ENCODE measurements at regions not wholly inside any gene's neighbourhood (a gene's known extent, or its start where the extent isn't known, plus 50 kb on each side); places are given as distances from the start of the nearest gene placed in this dataset.
"Not testable (repeated sequence)": the region's sequence is repeated elsewhere in the genome, so short reads cannot be mapped to it uniquely, and the experiment has no call there.

GRCh38 chr2:236830926-236831325 is 254.8 kb upstream of the COPS8 start:
- DNase-seq (ENCODE audit: low spot score): no peak

DNA sequence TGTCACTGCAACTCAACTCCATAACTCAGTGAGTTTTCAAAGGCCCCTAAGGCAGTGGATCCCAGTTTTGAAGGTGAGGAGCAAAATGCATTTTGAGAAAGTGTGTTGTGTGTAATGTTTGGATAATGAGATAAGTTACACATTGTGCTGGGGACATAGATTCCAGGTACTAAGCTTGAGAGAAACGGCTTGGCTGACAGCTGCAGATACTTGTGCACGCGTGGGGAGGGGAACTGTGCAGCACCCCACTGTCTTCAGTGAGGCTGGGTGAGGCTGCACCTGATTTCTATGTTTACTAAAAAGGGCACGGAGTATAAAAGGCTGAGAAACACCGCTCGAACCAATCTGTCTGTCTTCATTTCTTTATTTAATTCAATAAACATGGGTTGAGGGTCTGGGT is 254.0 kb upstream of the COPS8 start:
- no peak for DNase-seq (ENCODE audit: low spot score)

- DNase-seq (ENCODE audit: low spot score): no peak
Observed at GRCh38 chr2:236833501-236834073, 252.1 kb upstream of the COPS8 start.

DNA sequence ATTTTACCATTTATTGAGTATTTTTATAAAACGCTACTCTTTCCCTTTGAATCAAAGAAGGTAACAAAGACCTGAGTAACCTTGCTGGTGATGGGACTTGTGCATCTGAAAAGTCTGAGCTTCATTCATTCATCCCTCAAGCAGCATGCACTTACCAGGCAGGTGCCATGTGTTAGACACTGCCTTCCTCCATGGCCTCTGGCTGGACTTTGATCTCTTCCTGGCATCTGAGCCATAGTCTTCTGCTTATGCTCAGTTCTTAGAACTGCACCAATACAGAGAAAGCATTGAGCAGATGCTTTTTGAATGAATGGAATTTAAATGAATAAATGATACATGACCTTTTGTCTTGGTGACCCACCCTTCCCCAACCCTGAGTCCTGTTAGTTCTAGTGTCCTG is 251.4 kb upstream of the COPS8 start:
- DNase-seq (ENCODE audit: low spot score): no peak

DNA sequence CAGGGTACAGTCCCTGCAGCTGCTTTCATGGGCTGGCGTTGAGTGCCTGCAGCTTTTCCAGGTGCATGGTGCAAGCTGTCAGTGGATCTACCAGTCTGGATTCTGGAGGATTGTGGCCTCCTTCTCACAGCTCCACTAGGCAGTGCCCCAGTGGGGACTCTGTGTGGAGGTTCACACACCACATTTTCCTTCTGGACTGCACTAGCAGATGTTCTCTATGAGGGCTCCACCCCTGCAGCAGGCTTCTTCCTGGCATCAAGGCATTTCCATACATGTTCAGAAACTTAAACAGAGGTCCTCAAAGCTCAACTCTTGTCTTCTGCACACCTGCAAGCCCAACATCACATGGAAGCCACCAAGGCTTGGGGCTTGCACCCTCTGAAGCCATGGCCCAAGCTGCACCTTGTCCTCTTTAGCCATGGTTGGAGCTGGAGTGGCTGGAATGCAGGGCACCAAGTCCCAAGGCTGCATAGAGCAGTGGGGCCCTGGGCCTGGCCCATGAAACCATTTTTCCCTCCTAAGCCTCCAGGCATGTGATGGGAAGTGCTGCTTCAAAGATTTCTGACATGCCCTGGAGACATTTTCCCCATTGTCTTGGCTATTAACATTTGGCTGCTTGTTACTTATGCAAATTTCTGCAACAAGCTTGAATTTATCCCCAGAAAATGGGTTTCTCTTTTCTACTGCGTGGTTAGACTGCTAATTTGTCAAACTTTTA is 250.2 kb upstream of the COPS8 start:
- DNase-seq (ENCODE audit: low spot score): no peak

DNA sequence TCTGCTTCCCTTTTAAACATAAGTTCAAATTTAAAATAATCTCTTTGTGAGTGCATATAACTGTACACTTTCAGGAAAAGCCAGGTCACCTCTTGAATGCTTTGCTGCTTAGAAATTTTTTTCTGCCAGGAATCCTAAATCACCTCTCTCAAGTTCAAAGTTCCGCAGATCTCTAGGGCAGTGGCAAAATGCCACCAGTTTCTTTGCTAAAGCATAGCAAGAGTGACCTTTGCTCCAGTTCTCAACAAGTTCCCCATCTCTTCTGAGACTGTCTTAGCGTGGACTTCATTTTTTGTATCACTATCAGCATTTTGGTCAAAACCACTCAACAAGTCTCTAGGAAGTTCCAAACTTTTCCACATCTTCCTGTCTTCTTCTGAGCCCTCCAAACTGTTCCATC is 249.7 kb upstream of the COPS8 start:
- not testable (repeated sequence) for DNase-seq (ENCODE audit: low spot score)

GRCh38 chr2:236840215-236840614 is 245.5 kb upstream of the COPS8 start:
- no peak for DNase-seq (ENCODE audit: low spot score)

- DNase-seq (ENCODE audit: low spot score): no peak
Observed at GRCh38 chr2:236840857-236841256, 244.8 kb upstream of the COPS8 start.

GRCh38 chr2:236841389-236841788 is 244.3 kb upstream of the COPS8 start:
- no peak for DNase-seq (ENCODE audit: low spot score)

DNA sequence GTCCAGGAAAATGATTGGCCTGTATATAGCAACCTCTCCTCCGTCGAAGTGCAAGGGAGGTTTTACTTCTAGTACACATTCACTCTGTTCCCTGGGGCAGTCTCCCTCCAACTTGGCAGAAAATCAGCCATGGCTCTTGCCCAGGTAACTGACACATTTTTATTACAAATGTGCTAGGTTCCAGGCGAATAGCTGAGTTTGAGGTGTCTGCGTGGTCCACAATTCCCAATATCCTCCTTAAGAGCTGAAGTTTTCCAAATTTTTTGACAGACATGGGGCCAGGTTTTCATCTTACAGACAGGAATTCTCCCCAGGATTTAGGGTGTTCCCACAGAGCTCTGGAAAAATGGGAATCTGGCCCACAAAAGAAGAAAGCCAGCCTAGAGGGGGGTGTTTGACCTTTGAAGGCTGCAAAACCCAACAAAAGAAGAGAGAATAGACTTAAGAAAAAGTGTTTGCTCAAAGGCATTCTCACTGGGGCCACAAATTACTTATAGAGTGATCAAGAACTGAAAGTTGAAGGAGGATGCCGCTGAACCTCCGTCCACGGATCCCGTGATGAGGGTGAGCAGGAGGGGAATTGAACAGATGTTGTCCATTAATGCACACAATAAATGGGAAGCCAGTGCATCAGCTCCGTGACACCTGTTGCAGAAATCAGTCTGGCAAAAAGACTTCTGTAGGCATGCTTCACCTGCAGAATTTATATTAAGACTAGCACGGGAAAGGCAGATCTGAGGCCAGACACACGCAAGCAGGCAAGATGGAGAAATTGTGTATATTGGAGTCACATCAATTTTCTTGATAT is 242.3 kb upstream of the COPS8 start:
- DNase-seq (ENCODE audit: low spot score): no peak

DNA sequence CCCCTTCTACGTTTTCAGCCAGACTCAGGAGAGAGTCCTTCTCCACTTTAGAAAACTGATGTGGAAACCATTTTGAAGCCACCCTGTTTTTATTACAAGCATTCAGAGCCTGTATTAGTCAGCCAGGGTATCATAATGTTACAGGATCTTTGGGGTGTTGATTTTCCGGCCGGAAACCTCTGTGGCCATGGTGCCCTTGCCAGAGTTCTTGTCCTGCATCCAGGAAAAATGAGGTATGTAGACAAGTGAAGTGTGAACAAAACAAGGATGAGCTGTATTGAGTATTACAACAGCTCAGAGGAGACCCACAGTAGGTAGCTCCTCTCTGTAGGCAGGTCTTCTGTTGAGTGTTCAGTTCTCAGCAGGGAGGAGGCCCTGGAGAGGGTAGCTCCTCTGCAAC is 241.0 kb upstream of the COPS8 start:
- no peak for DNase-seq (ENCODE audit: low spot score)

DNA sequence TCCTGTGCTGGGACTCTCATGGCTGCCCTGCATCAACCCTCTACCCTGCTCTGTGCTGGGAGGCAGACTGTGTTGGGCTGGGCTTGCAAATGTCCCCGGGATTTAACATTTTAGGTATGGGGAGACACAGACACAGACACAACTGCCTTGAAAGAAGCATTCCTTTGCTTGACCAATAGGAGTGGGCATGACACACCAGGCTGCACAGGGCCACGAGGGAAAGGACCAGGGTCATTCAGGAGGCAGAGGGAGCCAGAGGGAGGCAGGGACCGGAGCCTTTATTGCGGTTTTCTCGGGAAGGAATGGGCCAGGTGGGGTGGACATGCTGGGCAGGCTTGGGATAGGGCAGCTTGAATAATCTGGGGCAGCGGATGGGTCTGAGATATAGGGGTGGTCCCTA is 238.7 kb upstream of the COPS8 start:
- no peak for DNase-seq (ENCODE audit: low spot score)

DNA sequence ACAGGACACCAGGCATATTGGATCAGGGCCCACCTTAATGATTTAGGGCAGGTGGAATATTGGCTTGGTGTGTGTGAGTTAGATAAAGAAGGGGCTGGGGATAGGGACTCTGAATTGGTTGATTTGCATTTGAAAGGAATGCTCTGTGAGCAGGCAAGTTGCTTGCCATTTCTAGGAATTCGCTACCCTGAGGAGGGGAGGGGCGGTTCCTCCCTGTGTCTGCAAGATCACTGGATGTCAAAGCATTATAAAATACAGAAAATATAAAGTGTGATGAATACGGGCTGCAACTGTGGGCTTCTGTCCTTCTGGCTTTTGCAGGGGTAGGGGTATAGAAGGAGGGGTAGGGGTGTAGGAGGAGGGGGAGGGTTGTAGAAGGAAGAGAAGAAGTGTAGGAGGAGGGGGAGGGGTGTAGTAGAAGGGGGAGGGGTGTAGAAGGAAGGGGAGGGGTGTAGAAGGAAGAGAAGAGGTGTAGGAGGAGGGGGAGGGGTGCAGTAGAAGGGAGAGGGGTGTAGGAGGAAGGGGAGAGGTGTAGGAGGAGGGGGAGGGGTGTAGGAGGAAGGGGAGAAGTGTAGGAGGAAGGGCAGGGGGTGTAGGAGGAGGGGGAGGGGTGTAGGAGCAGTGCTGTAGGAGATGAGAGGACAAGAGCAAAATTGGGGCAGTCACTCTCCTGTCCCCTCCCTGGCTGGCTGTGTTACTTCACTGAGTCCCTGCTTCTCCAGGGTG is 238.0 kb upstream of the COPS8 start:
- no peak for DNase-seq (ENCODE audit: low spot score)

DNA sequence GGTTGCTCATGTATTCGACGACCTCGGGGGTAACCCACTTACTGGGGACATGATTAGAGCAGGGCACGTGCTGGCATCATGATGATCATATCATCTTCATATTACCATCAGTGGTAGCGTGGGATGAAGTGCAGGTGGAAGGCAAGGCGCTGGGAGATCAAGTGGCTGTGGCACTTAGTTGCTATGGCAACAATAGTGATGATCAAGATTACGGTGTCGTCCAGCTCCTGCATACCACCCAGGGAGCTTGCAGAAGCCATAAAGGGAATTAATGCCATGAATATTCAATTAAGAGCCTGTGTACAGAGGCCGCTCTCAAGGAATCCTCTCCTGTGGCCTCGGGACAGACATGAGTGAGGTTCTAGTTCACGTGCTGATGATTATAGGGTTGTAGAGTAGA is 237.2 kb upstream of the COPS8 start:
- DNase-seq (ENCODE audit: low spot score): no peak

DNA sequence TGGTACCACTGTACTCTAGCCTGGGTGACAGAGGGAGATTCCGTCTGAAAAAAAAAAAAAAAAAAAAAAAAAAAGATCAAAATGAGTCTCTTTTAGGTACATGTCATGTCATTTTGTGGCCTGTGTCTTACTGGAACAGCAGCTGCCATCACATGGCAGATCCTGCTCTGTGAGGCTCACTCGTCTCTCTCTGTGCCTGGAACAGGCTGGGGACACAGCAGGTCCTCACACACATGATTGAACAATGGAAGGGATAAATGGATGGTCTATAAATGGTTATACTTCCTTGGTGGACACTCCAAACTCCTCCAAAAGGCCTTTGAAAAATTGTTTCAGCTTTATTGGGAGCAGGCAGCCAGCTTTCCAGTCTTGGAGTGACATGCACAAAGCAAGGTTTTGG is 236.2 kb upstream of the COPS8 start:
- no peak for DNase-seq (ENCODE audit: low spot score)

DNA sequence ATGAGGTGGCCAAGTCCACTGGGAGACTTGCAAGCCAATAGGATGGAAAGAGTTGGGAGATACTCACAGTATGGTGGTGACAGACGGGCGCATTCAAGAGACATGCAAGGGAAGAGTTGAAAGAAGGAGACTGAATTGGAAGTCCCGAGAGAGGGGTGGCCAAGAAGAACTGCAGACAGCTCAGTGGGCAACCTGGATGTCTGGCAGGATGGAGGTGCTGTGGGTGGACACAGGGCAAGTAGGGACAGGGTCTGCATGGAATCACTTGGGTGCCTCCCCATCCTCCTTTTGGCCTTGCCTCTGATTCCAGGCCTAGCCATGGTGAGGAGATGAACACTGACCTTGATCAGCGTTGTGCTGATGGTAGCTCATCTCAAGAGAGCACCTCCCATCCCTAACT is 235.7 kb upstream of the COPS8 start:
- DNase-seq (ENCODE audit: low spot score): no peak

- DNase-seq (ENCODE audit: low spot score): no peak
Observed at GRCh38 chr2:236851187-236851586, 234.5 kb upstream of the COPS8 start.

DNA sequence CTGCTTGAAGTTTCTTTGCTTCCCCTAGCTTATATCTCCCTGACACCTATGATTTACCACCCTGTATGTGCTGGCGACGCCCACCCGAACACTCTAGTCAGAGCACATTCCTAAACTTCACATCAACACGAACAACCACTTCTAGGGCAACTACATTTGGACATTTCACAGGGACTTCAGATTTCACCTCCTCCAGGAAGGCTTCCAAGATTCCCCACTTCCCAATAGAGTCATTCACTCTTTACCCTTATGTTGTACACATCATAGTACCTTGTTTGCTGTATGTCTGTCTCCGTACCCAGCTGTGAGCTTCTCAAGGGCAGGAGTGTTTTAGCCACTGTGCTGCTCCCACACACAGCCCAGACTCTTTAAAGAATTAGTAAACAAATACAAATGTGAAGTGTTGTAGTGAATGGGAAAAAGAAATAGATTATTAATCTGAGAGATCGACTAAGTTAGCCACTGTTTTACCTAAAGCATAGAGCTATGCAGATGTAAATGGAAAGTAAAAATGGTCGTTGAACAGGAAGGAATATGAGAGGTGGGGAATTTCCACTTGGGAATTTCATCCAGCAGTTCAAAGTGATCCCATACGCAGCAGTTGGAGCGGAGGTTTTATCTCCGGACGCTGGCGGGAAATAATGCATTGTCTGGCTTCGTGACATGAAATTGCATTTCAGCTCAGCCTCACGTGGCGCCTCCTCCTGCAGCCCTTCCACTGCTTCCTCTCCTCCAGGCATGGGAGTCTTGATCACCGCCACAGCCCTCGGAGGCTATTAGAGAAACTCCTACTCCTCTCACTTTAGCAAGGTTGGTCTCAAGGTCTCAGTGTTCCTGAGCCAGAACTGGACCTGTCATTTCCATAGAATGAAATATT is 233.4 kb upstream of the COPS8 start:
- no peak for DNase-seq (ENCODE audit: low spot score)

DNA sequence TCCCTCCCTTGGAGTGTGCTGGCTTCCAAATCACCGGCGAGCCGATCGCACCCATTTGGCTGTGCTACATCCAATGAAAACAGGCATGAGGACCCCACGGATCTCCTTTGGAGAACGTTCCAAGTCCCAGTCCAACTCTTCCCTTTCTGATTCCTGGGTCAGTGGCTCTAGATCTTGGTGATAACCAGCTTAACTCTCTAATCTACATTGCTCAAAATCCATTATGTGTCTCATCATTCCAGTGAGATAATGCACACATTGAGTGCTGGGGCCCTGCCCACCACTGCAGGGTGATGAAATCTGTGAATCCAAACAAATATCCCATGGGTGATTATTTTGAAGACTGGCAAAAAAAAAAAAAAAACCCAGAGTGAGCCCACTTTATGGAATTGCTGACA is 232.7 kb upstream of the COPS8 start:
- DNase-seq (ENCODE audit: low spot score): no peak

DNA sequence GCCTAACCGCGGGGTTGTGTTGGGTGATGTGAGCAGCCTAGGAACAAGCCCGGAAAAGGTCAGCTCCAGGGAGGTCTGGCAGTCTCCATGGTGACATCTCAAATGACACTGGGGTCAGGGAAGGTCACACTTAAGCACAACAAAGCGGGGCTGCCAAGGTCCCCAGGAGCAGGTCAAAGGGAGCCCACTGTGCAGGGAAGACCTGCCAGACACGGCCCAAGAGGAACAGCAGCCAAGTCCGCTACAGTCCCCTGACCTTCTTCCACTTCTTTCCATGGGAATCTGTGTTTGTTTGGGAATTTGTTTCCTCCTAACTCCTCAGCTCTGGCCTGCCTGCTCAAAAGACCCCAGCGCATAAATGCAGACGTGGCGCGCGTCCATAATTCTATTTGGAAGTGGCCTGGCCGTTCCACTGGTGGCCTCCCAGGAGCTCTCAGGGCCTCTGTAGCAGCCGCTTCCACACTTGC is 232.1 kb upstream of the COPS8 start:
- no peak for DNase-seq (ENCODE audit: low spot score)

DNA sequence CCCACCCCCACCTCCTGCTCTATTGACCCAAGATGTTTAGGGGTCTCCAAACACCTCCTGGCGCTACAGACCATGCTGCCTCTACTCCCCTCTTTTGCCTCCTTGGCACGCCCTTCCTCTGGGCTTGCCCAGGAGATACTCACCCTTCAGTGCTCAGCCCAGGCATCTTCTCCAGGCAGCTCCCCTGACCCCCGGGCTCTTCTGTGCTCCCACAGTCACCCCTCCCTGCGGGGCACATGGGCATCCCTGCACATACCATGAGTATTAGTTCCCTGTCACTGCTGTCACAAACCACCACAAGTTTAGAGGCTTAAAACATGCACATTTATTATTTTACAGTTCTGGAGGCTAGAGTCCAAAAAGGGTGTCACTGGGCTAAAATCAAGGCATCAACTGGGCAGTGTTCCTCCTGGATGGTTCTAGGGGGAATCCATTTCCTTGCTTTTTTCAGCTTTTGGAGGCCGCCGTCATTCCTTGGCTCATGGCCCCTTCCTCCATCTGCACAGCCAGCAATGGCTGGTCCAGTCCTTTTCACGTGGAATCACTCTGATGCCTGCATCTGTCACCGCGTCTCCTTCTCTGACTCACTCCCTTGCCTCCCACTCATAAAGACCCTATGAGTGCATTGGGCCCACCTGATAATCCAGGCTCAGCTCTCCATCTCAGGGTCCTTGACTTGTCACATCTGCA is 230.4 kb upstream of the COPS8 start:
- no peak for DNase-seq (ENCODE audit: low spot score)
